HG03066 (cell line): ENCODE measurements at regions not wholly inside any gene's neighbourhood (a gene's known extent, or its start where the extent isn't known, plus 50 kb on each side); places are given as distances from the start of the nearest gene placed in this dataset.
A peak's percentile ranks its signal among the peaks of the same experiment; 100 is the strongest.

Source experiments
- ATAC-seq: cut with Tn5 transposase; IDR thresholded peaks from one replicate; pipeline ENCODE4 v1.9.1; 2021; ENCODE audit warnings: low read depth; ENCODE audit not compliant: unreplicated experiment

GRCh38 chr2:234438305-234438977 is 58.4 kb downstream of the ARL4C start:
- no peak for ATAC-seq

- no peak for ATAC-seq
Measured at GRCh38 chr2:234437642-234438304, 59.1 kb downstream of the ARL4C start.

- ATAC-seq: no peak
Measured at GRCh38 chr2:234436482-234436837, 60.4 kb downstream of the ARL4C start.

- ATAC-seq: no peak
Measured at GRCh38 chr2:234435836-234436481, 60.9 kb downstream of the ARL4C start.

DNA sequence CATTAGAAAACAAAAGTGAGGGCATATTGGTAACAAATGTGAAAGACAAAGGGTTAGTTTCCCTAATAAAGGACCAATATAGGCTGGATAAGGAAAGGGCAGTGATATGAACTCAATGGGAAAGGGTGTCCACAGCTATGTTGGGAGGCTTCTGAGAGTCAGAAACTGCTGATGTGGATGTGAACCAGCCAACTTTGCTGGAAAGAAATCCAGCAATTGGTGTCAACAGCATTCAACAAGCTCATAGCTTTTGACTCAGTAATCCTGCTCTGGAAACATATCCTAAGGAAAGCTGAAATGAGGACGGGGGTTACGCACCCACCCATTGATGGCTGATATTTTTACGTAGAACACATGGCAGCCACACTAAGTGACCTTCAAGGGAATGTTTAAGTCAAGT is 63.7 kb downstream of the ARL4C start:
- no peak for ATAC-seq

GRCh38 chr2:234430871-234431270 is 66.0 kb downstream of the ARL4C start:
- ATAC-seq: no peak

DNA sequence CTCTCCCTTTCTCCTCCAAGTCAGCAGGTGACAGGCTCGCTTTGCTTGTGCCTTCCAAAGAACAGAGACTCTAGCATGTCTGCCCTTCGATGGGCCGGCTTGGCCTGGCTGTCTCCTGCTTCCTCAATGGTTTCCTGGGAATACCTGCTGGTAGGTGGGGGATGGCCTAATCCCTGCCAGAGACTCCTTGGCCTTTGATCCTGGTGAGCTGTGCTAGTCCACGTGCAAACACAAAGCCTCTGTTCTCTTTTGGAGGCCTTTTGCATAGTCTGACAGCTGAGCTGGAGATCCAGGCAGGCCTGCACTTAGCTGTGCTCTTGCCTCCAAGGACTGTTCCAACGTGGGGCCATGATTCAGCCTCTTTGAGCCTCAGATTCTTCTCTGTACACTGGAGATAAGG is 67.6 kb downstream of the ARL4C start:
- no peak for ATAC-seq

- ATAC-seq: no peak
Measured at GRCh38 chr2:234427081-234428061, 69.5 kb downstream of the ARL4C start.

- no peak for ATAC-seq
Measured at GRCh38 chr2:234426616-234427015, 70.3 kb downstream of the ARL4C start.

GRCh38 chr2:234425639-234426603 is 71.0 kb downstream of the ARL4C start:
- peak; percentile 60 for ATAC-seq

DNA sequence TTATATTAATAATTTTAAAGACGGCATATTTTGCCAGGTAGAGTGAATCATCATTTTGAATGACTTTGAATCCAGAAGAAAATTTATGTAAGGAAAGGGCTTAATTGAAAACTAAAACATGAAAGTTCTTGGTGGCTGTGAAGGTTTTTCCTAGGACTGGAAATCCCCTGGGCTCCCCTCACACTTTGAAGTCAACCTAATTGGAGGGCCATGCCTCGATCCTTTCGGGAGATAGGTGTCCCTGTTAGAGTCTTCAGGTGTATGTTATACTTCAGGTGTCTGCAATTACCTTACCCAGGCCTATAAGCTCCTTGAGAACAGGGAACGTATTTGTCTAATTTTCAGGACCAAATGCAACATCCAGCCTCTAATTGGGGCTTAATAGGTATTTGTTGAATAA is 73.0 kb downstream of the ARL4C start:
- ATAC-seq: no peak

GRCh38 chr2:234422981-234423431 is 73.9 kb downstream of the ARL4C start:
- ATAC-seq: no peak

DNA sequence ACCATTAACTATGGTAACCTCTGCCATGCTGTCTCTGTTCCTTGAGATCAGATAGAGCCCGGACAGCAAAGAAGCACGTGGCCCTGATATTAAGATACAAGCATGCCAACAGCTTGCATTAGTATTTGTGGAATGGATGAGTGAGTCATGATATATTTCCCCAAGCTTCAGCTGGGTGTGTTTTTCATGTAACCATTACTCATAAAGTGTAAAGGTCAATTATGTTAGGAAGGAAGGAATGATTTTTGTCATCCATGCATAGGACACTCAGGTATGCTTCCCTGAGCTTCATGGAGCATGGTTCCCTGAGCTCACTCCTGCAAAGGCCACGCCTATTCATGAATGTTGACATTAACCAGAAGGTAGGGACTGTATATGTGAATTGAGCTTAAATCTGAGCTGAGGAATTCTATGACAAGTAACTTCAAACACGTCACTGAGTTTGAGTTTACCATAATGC is 74.6 kb downstream of the ARL4C start:
- ATAC-seq: no peak

DNA sequence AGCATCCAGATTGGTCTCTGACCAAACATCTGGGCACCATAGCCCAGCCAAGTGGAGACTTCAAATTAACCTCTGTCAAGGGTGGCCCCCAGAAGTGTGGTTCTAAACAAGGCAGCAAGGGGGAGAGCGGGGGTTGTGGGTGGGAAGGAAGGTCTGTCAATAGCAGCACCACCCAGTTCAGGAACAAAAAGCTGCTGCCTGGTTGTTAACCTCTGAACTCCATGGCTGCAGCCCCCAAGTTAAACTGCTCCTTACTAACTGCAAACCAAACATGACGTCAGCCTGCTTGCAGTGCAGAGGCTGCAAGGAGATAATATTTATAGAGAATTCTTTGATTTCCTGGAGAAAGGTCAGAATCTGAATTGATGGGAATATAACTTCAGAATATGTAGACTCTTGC is 76.5 kb downstream of the ARL4C start:
- no peak for ATAC-seq

DNA sequence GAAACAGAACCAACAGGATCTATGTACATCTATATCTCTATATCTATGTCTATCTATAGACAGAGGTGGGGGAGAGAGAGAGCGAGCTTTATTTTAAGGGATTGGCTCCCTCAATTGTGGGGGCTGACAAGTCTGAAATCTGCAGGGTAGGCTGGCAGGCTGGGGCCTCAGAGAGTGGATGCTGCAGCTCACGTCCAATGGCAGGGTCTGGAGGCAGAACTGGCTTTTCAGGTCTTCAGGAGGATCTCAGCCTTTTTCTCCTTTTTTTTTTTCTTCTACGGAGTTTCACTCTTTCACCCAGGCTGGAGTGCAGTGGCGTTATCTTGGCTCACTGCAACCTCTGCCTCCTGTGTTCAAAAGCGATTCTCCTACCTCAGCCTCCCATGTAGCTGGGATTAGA is 77.2 kb downstream of the ARL4C start:
- ATAC-seq: no peak

GRCh38 chr2:234415706-234416105 is 81.2 kb downstream of the ARL4C start:
- no peak for ATAC-seq

DNA sequence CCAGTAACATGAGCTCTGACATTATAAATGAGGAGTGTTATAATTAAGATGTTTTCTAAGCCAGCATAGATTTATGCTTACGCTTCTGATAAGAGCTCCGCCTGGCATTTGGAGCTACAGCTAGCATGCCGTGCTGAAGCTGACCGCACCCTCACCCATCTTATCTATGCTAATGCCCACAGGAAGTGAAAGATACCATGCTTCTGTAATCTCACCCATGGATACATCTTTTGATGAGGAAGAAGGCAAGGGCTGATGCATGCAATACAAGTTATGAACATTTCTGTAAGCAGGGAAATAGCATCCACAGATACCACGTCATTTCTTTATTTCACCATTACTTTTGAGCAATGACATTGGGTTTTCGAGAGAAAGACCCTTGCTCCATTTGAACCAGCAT is 82.3 kb downstream of the ARL4C start:
- ATAC-seq: no peak

GRCh38 chr2:234412726-234413125 is 84.2 kb downstream of the ARL4C start:
- ATAC-seq: no peak

DNA sequence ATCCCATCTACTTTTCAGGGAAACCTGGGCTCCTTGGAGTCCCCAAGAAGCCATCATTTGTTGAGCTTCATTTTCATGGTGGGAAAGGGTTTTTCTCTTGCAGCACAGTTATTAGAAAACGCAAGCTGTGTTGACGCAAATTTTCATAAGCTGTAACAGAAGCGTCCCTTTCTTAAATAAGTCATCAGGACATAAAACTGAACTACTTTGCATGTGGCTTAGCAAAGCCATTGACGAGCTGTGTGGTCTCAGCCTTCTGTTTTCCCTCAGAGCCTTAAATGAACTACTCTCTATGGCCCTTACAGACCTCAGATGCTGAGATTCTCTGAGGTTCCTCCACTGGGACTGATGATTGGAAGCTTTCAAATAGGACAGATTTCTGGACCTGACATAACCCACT is 85.1 kb downstream of the ARL4C start:
- peak; percentile 96 for ATAC-seq

GRCh38 chr2:234410526-234410925 is 86.4 kb downstream of the ARL4C start:
- ATAC-seq: no peak
